Liver (tissue), 8 donors: ENCODE measurements at regions not wholly inside any gene's neighbourhood (a gene's known extent, or its start where the extent isn't known, plus 50 kb on each side); places are given as distances from the start of the nearest gene placed in this dataset.

Source experiments
- DNase-seq: peaks from one replicate; pipeline ENCODE4 v3.0.0-alpha.2; 2017; ENCODE audit warnings: low spot score
- H3K27ac ChIP-seq, 2 donors: one replicate each; pipeline ENCODE4 v1.7.0; 2013; ENCODE audit warnings: inconsistent platforms in 2 of 2, low read length in 2 of 2, control low read depth in 1 of 2, low read depth in 1 of 2, mild to moderate bottlenecking in 1 of 2
- H3K27me3 ChIP-seq, 4 donors: one replicate each; pipeline versions ENCODE4 v1.6.1 to v1.7.0; 2013; ENCODE audit warnings: low read length in 3 of 4, inconsistent platforms in 1 of 4, mild to moderate bottlenecking in 1 of 4, moderate library complexity in 1 of 4; ENCODE audit not compliant: control insufficient read depth in 4 of 4, insufficient read depth in 4 of 4
- H3K36me3 ChIP-seq, 4 donors: one replicate each; pipeline versions ENCODE4 v1.6.1 to v1.7.0; 2013; ENCODE audit warnings: low read length in 3 of 4, mild to moderate bottlenecking in 3 of 4, low read depth in 1 of 4, moderate library complexity in 1 of 4; ENCODE audit not compliant: control insufficient read depth in 4 of 4, insufficient read depth in 3 of 4
- H3K4me1 ChIP-seq, 4 donors: one replicate each; pipeline versions ENCODE4 v1.6.1 to v1.7.0; 2013; ENCODE audit warnings: low read length in 3 of 4, mild to moderate bottlenecking in 3 of 4, moderate library complexity in 1 of 4; ENCODE audit not compliant: control insufficient read depth in 4 of 4, insufficient read depth in 4 of 4
- H3K4me3 ChIP-seq, 3 donors: one replicate each; pipeline versions ENCODE4 v1.6.1 to v1.7.0; 2013; ENCODE audit warnings: low read length in 3 of 3, control low read depth in 1 of 3, low read depth in 1 of 3, mild to moderate bottlenecking in 1 of 3
- H3K9ac ChIP-seq, 2 donors: one replicate each; pipeline ENCODE4 v1.7.0; 2013; ENCODE audit warnings: low read length in 2 of 2, mild to moderate bottlenecking in 2 of 2, moderate library complexity in 2 of 2, control low read depth in 1 of 2, low read depth in 1 of 2
- H3K9me3 ChIP-seq, 4 donors: one replicate each; pipeline versions ENCODE4 v1.6.1 to v1.7.0; 2013; ENCODE audit warnings: low read length in 3 of 4; ENCODE audit not compliant: control insufficient read depth in 4 of 4
- EGR1 ChIP-seq, 2 donors: IDR thresholded peaks; 2 replicates each; pipeline ENCODE4 v1.6.1; 2016 to 2018; ENCODE audit warnings: antibody characterized with exemption in 2 of 2, low read depth in 2 of 2
- FOXA1 ChIP-seq: IDR thresholded peaks from 2 replicates; pipeline ENCODE4 v1.6.1; 2016; ENCODE audit warnings: antibody characterized with exemption
- FOXA2 ChIP-seq: IDR thresholded peaks from 2 replicates; pipeline ENCODE4 v1.6.1; 2016; ENCODE audit warnings: antibody characterized with exemption
- GABPA ChIP-seq, 2 donors: IDR thresholded peaks in 1 of 2; conservative IDR thresholded peaks in 1 of 2; 2 replicates each; pipeline ENCODE4 v1.6.1; 2016; ENCODE audit warnings: antibody characterized with exemption in 2 of 2, mild to moderate bottlenecking in 1 of 2, moderate library complexity in 1 of 2
- HNF4A ChIP-seq, 2 donors: conservative IDR thresholded peaks; 2 replicates each; pipeline ENCODE4 v1.6.1; 2016; ENCODE audit warnings: antibody characterized with exemption in 2 of 2, mild to moderate bottlenecking in 2 of 2
- HNF4G ChIP-seq: IDR thresholded peaks from 2 replicates; pipeline ENCODE4 v1.6.1; 2016; ENCODE audit warnings: antibody characterized with exemption
- JUND ChIP-seq, 2 donors: IDR thresholded peaks; 2 replicates each; pipeline ENCODE4 v1.6.1; 2016; ENCODE audit warnings: antibody characterized with exemption in 2 of 2
- MAX ChIP-seq: IDR thresholded peaks from 2 replicates; pipeline ENCODE4 v1.6.1; 2016; ENCODE audit warnings: antibody characterized with exemption
- NR2F2 ChIP-seq: IDR thresholded peaks from 2 replicates; pipeline ENCODE4 v1.6.1; 2016; ENCODE audit warnings: antibody characterized with exemption
- RAD21 ChIP-seq, 2 donors: IDR thresholded peaks; 2 replicates each; pipeline ENCODE4 v1.6.1; 2016; ENCODE audit warnings: antibody characterized with exemption in 2 of 2, mild to moderate bottlenecking in 2 of 2
- RXRA ChIP-seq, 2 donors: IDR thresholded peaks; 2 replicates each; pipeline ENCODE4 v1.6.1; 2017 to 2018; ENCODE audit warnings: antibody characterized with exemption in 2 of 2, mild to moderate bottlenecking in 1 of 2
- SP1 ChIP-seq: IDR thresholded peaks from 2 replicates; pipeline ENCODE4 v1.6.1; 2018; ENCODE audit warnings: antibody characterized with exemption, mild to moderate bottlenecking
- TAF1 ChIP-seq: conservative IDR thresholded peaks from 2 replicates; pipeline ENCODE4 v1.6.1; 2016; ENCODE audit warnings: antibody characterized with exemption, mild to moderate bottlenecking
- YY1 ChIP-seq: IDR thresholded peaks from 2 replicates; pipeline ENCODE4 v1.6.1; 2016; ENCODE audit warnings: antibody characterized with exemption, mild to moderate bottlenecking
- ZBTB33 ChIP-seq: IDR thresholded peaks from 2 replicates; pipeline ENCODE4 v1.6.1; 2016; ENCODE audit warnings: antibody characterized with exemption
- WGBS: extraction: QIAGEN DNeasy Blood & Tissue Kit; methylation state at CpG from one replicate; pipeline ENCODE4 v1.1.7; 2013; 5-methylcytosine and 5-hydroxymethylcytosine counted together
- TF ChIP-seq, protein P1 (sequence below): fragments of 150-350 bp; IDR thresholded peaks from 2 replicates; pipeline ENCODE4 v1.5.1; 2017; ENCODE audit warnings: improper control_type of control experiment, low read depth, low read length; ENCODE audit not compliant: missing input control
- TF ChIP-seq, protein P2 (sequence below): IDR thresholded peaks from 2 replicates; pipeline ENCODE4 v1.6.1; 2016; ENCODE audit warnings: antibody characterized with exemption, mild to moderate bottlenecking
- TF ChIP-seq, protein P3 (sequence below): IDR thresholded peaks from 2 replicates; pipeline ENCODE4 v1.6.1; 2016; ENCODE audit warnings: antibody characterized with exemption
- donor health status: healthy.
- donor health status: healthy.
- donor health status: healthy.
- donor health status: healthy.
- donor health status: healthy.

DNA sequence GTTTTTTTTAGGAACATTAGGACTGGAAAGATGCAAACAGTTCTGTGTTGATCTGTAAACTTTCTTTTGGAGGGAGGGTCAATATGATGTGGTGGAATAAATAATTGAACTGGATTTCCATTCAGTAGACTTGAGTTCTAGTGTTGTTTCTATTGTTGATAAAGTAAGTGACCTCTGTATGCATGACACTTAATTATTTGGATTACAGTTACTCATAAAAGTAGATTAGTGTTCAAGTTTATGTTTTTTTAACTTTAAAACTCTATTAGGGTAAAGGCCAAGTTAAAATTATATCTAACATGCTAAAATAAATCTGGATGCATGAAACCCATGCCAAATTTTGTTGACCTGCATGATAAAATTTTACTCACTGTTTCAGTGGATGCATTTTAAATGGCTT is 85.4 kb upstream of the NR3C2 start:
- no peak overlapping the region for H3K4me3 ChIP-seq
- H3K9ac ChIP-seq, result no peak overlapping the region
- H3K27ac ChIP-seq, result no peak overlapping the region
- H3K9me3 ChIP-seq, result peaks cover 0 to 4% (median under 1%) of the 10 kb centered on the region in 4 donors
- no peaks in the 10 kb centered on the region for H3K36me3 ChIP-seq
- no peaks in the 10 kb centered on the region for H3K27me3 ChIP-seq
- H3K4me1 ChIP-seq, result no peaks in the 10 kb centered on the region
- DNase-seq, result no peak
- no peak for TF ChIP-seq TAF1
- TF ChIP-seq NR2F2, result no peak
- no peak for TF ChIP-seq JUND (IDR thresholded peaks at IDR 0.05)
- no peak for TF ChIP-seq RAD21 (IDR thresholded peaks at IDR 0.05)
- no peak for TF ChIP-seq ZBTB33
- TF ChIP-seq, protein P1, sequence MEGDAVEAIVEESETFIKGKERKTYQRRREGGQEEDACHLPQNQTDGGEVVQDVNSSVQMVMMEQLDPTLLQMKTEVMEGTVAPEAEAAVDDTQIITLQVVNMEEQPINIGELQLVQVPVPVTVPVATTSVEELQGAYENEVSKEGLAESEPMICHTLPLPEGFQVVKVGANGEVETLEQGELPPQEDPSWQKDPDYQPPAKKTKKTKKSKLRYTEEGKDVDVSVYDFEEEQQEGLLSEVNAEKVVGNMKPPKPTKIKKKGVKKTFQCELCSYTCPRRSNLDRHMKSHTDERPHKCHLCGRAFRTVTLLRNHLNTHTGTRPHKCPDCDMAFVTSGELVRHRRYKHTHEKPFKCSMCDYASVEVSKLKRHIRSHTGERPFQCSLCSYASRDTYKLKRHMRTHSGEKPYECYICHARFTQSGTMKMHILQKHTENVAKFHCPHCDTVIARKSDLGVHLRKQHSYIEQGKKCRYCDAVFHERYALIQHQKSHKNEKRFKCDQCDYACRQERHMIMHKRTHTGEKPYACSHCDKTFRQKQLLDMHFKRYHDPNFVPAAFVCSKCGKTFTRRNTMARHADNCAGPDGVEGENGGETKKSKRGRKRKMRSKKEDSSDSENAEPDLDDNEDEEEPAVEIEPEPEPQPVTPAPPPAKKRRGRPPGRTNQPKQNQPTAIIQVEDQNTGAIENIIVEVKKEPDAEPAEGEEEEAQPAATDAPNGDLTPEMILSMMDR, result no peak
- TF ChIP-seq GABPA (IDR thresholded peaks at IDR 0.05 in 1 of 2, conservative IDR thresholded peaks at IDR 0.05 in 1 of 2), result no peak
- TF ChIP-seq MAX, result no peak
- TF ChIP-seq, protein P2, sequence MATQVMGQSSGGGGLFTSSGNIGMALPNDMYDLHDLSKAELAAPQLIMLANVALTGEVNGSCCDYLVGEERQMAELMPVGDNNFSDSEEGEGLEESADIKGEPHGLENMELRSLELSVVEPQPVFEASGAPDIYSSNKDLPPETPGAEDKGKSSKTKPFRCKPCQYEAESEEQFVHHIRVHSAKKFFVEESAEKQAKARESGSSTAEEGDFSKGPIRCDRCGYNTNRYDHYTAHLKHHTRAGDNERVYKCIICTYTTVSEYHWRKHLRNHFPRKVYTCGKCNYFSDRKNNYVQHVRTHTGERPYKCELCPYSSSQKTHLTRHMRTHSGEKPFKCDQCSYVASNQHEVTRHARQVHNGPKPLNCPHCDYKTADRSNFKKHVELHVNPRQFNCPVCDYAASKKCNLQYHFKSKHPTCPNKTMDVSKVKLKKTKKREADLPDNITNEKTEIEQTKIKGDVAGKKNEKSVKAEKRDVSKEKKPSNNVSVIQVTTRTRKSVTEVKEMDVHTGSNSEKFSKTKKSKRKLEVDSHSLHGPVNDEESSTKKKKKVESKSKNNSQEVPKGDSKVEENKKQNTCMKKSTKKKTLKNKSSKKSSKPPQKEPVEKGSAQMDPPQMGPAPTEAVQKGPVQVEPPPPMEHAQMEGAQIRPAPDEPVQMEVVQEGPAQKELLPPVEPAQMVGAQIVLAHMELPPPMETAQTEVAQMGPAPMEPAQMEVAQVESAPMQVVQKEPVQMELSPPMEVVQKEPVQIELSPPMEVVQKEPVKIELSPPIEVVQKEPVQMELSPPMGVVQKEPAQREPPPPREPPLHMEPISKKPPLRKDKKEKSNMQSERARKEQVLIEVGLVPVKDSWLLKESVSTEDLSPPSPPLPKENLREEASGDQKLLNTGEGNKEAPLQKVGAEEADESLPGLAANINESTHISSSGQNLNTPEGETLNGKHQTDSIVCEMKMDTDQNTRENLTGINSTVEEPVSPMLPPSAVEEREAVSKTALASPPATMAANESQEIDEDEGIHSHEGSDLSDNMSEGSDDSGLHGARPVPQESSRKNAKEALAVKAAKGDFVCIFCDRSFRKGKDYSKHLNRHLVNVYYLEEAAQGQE, result no peak
- TF ChIP-seq HNF4G, result no peak
- no peak for TF ChIP-seq FOXA2
- no peak for TF ChIP-seq EGR1 (IDR thresholded peaks at IDR 0.05; ENCODE audit: low read depth in 2 of 2)
- no peak for TF ChIP-seq YY1
- TF ChIP-seq RXRA (IDR thresholded peaks at IDR 0.05), result no peak
- TF ChIP-seq FOXA1, result no peak
- TF ChIP-seq, protein P3, sequence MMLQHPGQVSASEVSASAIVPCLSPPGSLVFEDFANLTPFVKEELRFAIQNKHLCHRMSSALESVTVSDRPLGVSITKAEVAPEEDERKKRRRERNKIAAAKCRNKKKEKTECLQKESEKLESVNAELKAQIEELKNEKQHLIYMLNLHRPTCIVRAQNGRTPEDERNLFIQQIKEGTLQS, result no peak
- TF ChIP-seq SP1, result no peak
- TF ChIP-seq HNF4A (conservative IDR thresholded peaks at IDR 0.05), result no peak

GRCh38 chr4:148522995-148523394 is 80.8 kb upstream of the NR3C2 start:
- Histone ChIP-seq H3K27me3 (no peaks in the 10 kb centered on the region), H3K4me3 (no peak overlapping the region), H3K4me1 (no peaks in the 10 kb centered on the region), H3K27ac (no peak overlapping the region), H3K9me3 (no peaks in the 10 kb centered on the region), H3K36me3 (no peaks in the 10 kb centered on the region), H3K9ac (no peak overlapping the region)
- 90% methylated on average over 4 of the region's 4 CpGs for WGBS
- no peak for DNase-seq
- TF ChIP-seq GABPA (IDR thresholded peaks at IDR 0.05 in 1 of 2, conservative IDR thresholded peaks at IDR 0.05 in 1 of 2) (no peak), YY1 (no peak), TAF1 (no peak), JUND (IDR thresholded peaks at IDR 0.05) (no peak), RAD21 (IDR thresholded peaks at IDR 0.05) (no peak), SP1 (no peak), MAX (no peak)
